ENCODE measurements at regions not wholly inside any gene's neighbourhood (a gene's known extent, or its start where the extent isn't known, plus 50 kb on each side); places are given as distances from the start of the nearest gene placed in this dataset.

- TF ChIP-seq CREB5 (CRISPR knock-in tag; IDR thresholded peaks at IDR 0.05; ENCODE audit: low read depth) (no peak), ESRRG (CRISPR knock-in tag; IDR thresholded peaks at IDR 0.05) (no peak), ARNTL (CRISPR knock-in tag; IDR thresholded peaks at IDR 0.05; ENCODE audit: borderline replicate concordance, low read depth) (no peak), ZNF70 (CRISPR knock-in tag; IDR thresholded peaks at IDR 0.05) (no peak), ZC3H10 (CRISPR knock-in tag; IDR thresholded peaks at IDR 0.05) (no peak), CSRNP3 (CRISPR knock-in tag; IDR thresholded peaks at IDR 0.05) (no peak), ZFP30 (CRISPR knock-in tag; IDR thresholded peaks at IDR 0.05) (no peak), OSR1 (CRISPR knock-in tag; IDR thresholded peaks at IDR 0.05) (no peak), RARB (CRISPR knock-in tag; IDR thresholded peaks at IDR 0.05) (no peak), CSDC2 (CRISPR knock-in tag; IDR thresholded peaks at IDR 0.05) (no peak), TCF4 (CRISPR knock-in tag; IDR thresholded peaks at IDR 0.05; ENCODE audit: borderline replicate concordance) (no peak), ISL1 (CRISPR knock-in tag; IDR thresholded peaks at IDR 0.05) (no peak), BACH2 (CRISPR knock-in tag; IDR thresholded peaks at IDR 0.05; ENCODE audit: borderline replicate concordance) (no peak)
- ATAC-seq, result no peak
Observed at GRCh38 chrX:1075741-1076140, 136.7 kb downstream of the CRLF2 start.

GRCh38 chrX:1075156-1075555, 137.3 kb downstream of the CRLF2 start:
- no peak for ATAC-seq
- TF ChIP-seq ISL1 (CRISPR knock-in tag; IDR thresholded peaks at IDR 0.05), result no peak
- no peak for TF ChIP-seq ZNF70 (CRISPR knock-in tag; IDR thresholded peaks at IDR 0.05)
- TF ChIP-seq TSHZ2 (CRISPR knock-in tag; IDR thresholded peaks at IDR 0.05), result no peak
- no peak for TF ChIP-seq ARNTL (CRISPR knock-in tag; IDR thresholded peaks at IDR 0.05; ENCODE audit: borderline replicate concordance, low read depth)
- no peak for TF ChIP-seq TCF4 (CRISPR knock-in tag; IDR thresholded peaks at IDR 0.05; ENCODE audit: borderline replicate concordance)
- no peak for TF ChIP-seq ZNF565 (CRISPR knock-in tag; conservative IDR thresholded peaks at IDR 0.05; ENCODE audit: low read depth)
- TF ChIP-seq POU6F1 (CRISPR knock-in tag; IDR thresholded peaks at IDR 0.05; ENCODE audit: borderline replicate concordance, low read depth), result no peak
- TF ChIP-seq ZFP30 (CRISPR knock-in tag; IDR thresholded peaks at IDR 0.05), result no peak
- TF ChIP-seq RARB (CRISPR knock-in tag; IDR thresholded peaks at IDR 0.05), result no peak
- TF ChIP-seq SNAI2 (CRISPR knock-in tag; IDR thresholded peaks at IDR 0.05), result no peak

- TF ChIP-seq TCF4 (CRISPR knock-in tag; IDR thresholded peaks at IDR 0.05; ENCODE audit: borderline replicate concordance) (no peak), RARB (CRISPR knock-in tag; IDR thresholded peaks at IDR 0.05) (no peak), GLIS3 (CRISPR knock-in tag; IDR thresholded peaks at IDR 0.05) (no peak), ESRRG (CRISPR knock-in tag; IDR thresholded peaks at IDR 0.05) (no peak)
- no peak for ATAC-seq
Observed at GRCh38 chrX:1074755-1075154, 137.7 kb downstream of the CRLF2 start.

GRCh38 chrX:1074172-1074571, 138.3 kb downstream of the CRLF2 start:
- no peak for ATAC-seq
- no peak for TF ChIP-seq POU6F1 (CRISPR knock-in tag; IDR thresholded peaks at IDR 0.05; ENCODE audit: borderline replicate concordance, low read depth)
- no peak for TF ChIP-seq CSRNP3 (CRISPR knock-in tag; IDR thresholded peaks at IDR 0.05)
- TF ChIP-seq BACH2 (CRISPR knock-in tag; IDR thresholded peaks at IDR 0.05; ENCODE audit: borderline replicate concordance), result no peak
- no peak for TF ChIP-seq ZNF8 (CRISPR knock-in tag; IDR thresholded peaks at IDR 0.05)
- no peak for TF ChIP-seq TSHZ2 (CRISPR knock-in tag; IDR thresholded peaks at IDR 0.05)
- no peak for TF ChIP-seq RARB (CRISPR knock-in tag; IDR thresholded peaks at IDR 0.05)
- TF ChIP-seq CREB5 (CRISPR knock-in tag; IDR thresholded peaks at IDR 0.05; ENCODE audit: low read depth), result no peak
- no peak for TF ChIP-seq ARNTL (CRISPR knock-in tag; IDR thresholded peaks at IDR 0.05; ENCODE audit: borderline replicate concordance, low read depth)
- TF ChIP-seq ZFP3 (CRISPR knock-in tag; IDR thresholded peaks at IDR 0.05), result no peak
- TF ChIP-seq ZNF70 (CRISPR knock-in tag; IDR thresholded peaks at IDR 0.05), result no peak
- no peak for TF ChIP-seq OSR1 (CRISPR knock-in tag; IDR thresholded peaks at IDR 0.05)
